WTC11 (cell line): ENCODE measurements at regions not wholly inside any gene's neighbourhood (a gene's known extent, or its start where the extent isn't known, plus 50 kb on each side); places are given as distances from the start of the nearest gene placed in this dataset.

Source experiments
- ATAC-seq: fragments of 200-7000 bp; cut with Tn5 transposase; 2 replicates; pipeline ENCODE4 v1.10.0; 2021; ENCODE audit warnings: mild to moderate bottlenecking, moderate library complexity
- CTCF ChIA-PET: fragments of 300-600 bp; sonication (Branson Sonifier 250); formaldehyde crosslinking; loops from one replicate; lab custom pipeline; 2021; ENCODE audit warnings: antibody characterized with exemption; lab: Charles Lee
- POLR2A ChIA-PET: fragments of 350-600 bp; sonication (Branson Sonifier 250); formaldehyde crosslinking; loops from one replicate; lab custom pipeline; 2021; ENCODE audit warnings: antibody characterized with exemption; lab: Charles Lee
- DNase-seq: peaks from one replicate; pipeline ENCODE4 v3.0.0; 2021; ENCODE audit warnings: low spot score
- H3K27ac Mint-ChIP-seq: 2 replicates; pipeline ENCODE4 v1.8.0; 2021; ENCODE audit warnings: mixed read lengths
- H3K27me3 Mint-ChIP-seq: 2 replicates; pipeline ENCODE4 v1.8.0; 2021; ENCODE audit warnings: low read depth, mild to moderate bottlenecking, moderate library complexity, mixed read lengths
- H3K36me3 Mint-ChIP-seq: 2 replicates; pipeline ENCODE4 v1.8.0; 2021; ENCODE audit warnings: mixed read lengths
- H3K4me1 Mint-ChIP-seq: 2 replicates; pipeline ENCODE4 v1.8.0; 2022; ENCODE audit warnings: mixed read lengths
- H3K4me3 Mint-ChIP-seq: 2 replicates; pipeline ENCODE4 v1.8.0; 2021; ENCODE audit warnings: mild to moderate bottlenecking, moderate library complexity, mixed read lengths
- H3K9me3 Mint-ChIP-seq: 2 replicates; pipeline ENCODE4 v1.8.0; 2021; ENCODE audit warnings: mixed read lengths
- AR ChIP-seq: fragments of 250-450 bp; sonication (Bioruptor Pico); IDR thresholded peaks from 2 replicates; pipeline ENCODE4 v1.9.0; 2021; ENCODE audit warnings: mild to moderate bottlenecking
- CREM ChIP-seq: sonication (generic); formaldehyde crosslinking; IDR thresholded peaks from 2 replicates; pipeline ENCODE4 v1.8.1; 2022; ENCODE audit warnings: mild to moderate bottlenecking, missing genetic modification reagents, moderate library complexity
- E2F4 ChIP-seq: sonication (generic); formaldehyde crosslinking; IDR thresholded peaks from 2 replicates; pipeline ENCODE4 v1.8.1; 2022; ENCODE audit warnings: low read depth, mild to moderate bottlenecking, moderate library complexity, missing genetic modification reagents, borderline replicate concordance
- ELF4 ChIP-seq: sonication (generic); formaldehyde crosslinking; IDR thresholded peaks from 2 replicates; pipeline ENCODE4 v1.8.1; 2022; ENCODE audit warnings: low read depth, mild to moderate bottlenecking, moderate library complexity, missing genetic modification reagents
- ERG ChIP-seq: fragments of 250-450 bp; sonication (Bioruptor Pico); IDR thresholded peaks from 2 replicates; pipeline ENCODE4 v1.8.0; 2021; ENCODE audit warnings: mild to moderate bottlenecking
- ETV6 ChIP-seq: sonication (generic); formaldehyde crosslinking; IDR thresholded peaks from 2 replicates; pipeline ENCODE4 v1.8.1; 2022; ENCODE audit warnings: mild to moderate bottlenecking, missing genetic modification reagents
- FOXP1 ChIP-seq: sonication (generic); formaldehyde crosslinking; IDR thresholded peaks from 2 replicates; pipeline ENCODE4 v1.8.0; 2022; ENCODE audit warnings: missing genetic modification reagents, mild to moderate bottlenecking, moderate library complexity, borderline replicate concordance
- GABPB1 ChIP-seq: sonication (generic); formaldehyde crosslinking; IDR thresholded peaks from 2 replicates; pipeline ENCODE4 v1.8.1; 2023; ENCODE audit warnings: mild to moderate bottlenecking, missing genetic modification reagents
- KAT7 ChIP-seq: sonication (generic); formaldehyde crosslinking; IDR thresholded peaks from 2 replicates; pipeline ENCODE4 v1.8.1; 2023; ENCODE audit warnings: missing genetic modification reagents, mild to moderate bottlenecking, borderline replicate concordance
- NFE2L1 ChIP-seq: sonication (generic); formaldehyde crosslinking; IDR thresholded peaks from 2 replicates; pipeline ENCODE4 v1.8.1; 2023; ENCODE audit warnings: missing genetic modification reagents
- NR2C2 ChIP-seq: sonication (generic); formaldehyde crosslinking; IDR thresholded peaks from 2 replicates; pipeline ENCODE4 v1.8.0; 2022; ENCODE audit warnings: mild to moderate bottlenecking, missing genetic modification reagents
- OVOL2 ChIP-seq: fragments of 250-450 bp; sonication (Bioruptor Pico); IDR thresholded peaks from 2 replicates; pipeline ENCODE4 v1.9.0; 2021; ENCODE audit warnings: mild to moderate bottlenecking, borderline replicate concordance
- SOX15 ChIP-seq: fragments of 250-450 bp; sonication (Bioruptor Pico); IDR thresholded peaks from 2 replicates; pipeline ENCODE4 v1.9.0; 2021; ENCODE audit warnings: mild to moderate bottlenecking
- SP1 ChIP-seq: sonication (generic); formaldehyde crosslinking; conservative IDR thresholded peaks from 2 replicates; pipeline ENCODE4 v1.8.1; 2022; ENCODE audit warnings: missing genetic modification reagents
- TCF7 ChIP-seq: sonication (generic); formaldehyde crosslinking; IDR thresholded peaks from 2 replicates; pipeline ENCODE4 v1.8.0; 2022; ENCODE audit warnings: mild to moderate bottlenecking, low read depth, missing genetic modification reagents, moderate library complexity
- TEAD1 ChIP-seq: sonication (generic); formaldehyde crosslinking; IDR thresholded peaks from 2 replicates; pipeline ENCODE4 v1.8.0; 2022; ENCODE audit warnings: mild to moderate bottlenecking, missing genetic modification reagents
- ZNF138 ChIP-seq: sonication (generic); formaldehyde crosslinking; conservative IDR thresholded peaks from 2 replicates; pipeline ENCODE4 v1.8.1; 2022; ENCODE audit warnings: mild to moderate bottlenecking, moderate library complexity, missing genetic modification reagents
- ZNF317 ChIP-seq: sonication (generic); formaldehyde crosslinking; IDR thresholded peaks from 2 replicates; pipeline ENCODE4 v1.8.1; 2023; ENCODE audit warnings: low read depth, mild to moderate bottlenecking, moderate library complexity, missing genetic modification reagents, borderline replicate concordance
- ZNF396 ChIP-seq: fragments of 250-450 bp; sonication (Bioruptor Pico); IDR thresholded peaks from 2 replicates; pipeline ENCODE4 v1.8.0; 2021; ENCODE audit warnings: mild to moderate bottlenecking, moderate library complexity, borderline replicate concordance
- ZNF532 ChIP-seq: fragments of 250-450 bp; sonication (Bioruptor Pico); IDR thresholded peaks from 2 replicates; pipeline ENCODE4 v1.9.0; 2021; ENCODE audit warnings: mild to moderate bottlenecking, borderline replicate concordance
- ZNF671 ChIP-seq: fragments of 250-450 bp; sonication (Bioruptor Pico); IDR thresholded peaks from 2 replicates; pipeline ENCODE4 v1.8.0; 2021; ENCODE audit warnings: mild to moderate bottlenecking
- TF ChIP-seq, protein P1 (sequence below): sonication (generic); formaldehyde crosslinking; IDR thresholded peaks from 2 replicates; pipeline ENCODE4 v1.8.1; 2023; ENCODE audit warnings: mild to moderate bottlenecking, missing genetic modification reagents, moderate library complexity
- TF ChIP-seq, protein P2 (sequence below): sonication (generic); formaldehyde crosslinking; IDR thresholded peaks from 2 replicates; pipeline ENCODE4 v1.8.1; 2022; ENCODE audit warnings: missing genetic modification reagents, borderline replicate concordance

DNA sequence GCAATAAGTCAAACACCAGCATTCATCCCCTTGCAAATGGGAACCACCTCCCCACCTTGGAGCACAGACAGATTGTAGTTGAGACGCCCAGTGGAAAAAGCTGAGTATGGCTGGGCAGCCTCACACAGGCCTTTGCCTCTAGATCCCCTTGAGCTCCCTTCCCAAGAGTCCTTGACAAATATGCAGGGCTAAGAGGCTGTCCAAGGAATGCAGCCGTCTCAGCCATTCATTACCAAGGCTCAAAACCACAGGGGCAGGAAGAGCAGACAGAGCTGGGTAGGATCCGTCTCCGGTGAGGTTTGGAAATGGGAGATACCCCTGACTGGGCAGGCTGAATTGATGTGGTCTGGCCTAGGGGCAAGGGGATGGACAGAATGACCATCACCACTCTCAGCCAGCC lies 557.1 kb downstream of the TNS1 start:
- H3K27ac Mint-ChIP-seq, result no peak overlapping the region
- POLR2A ChIA-PET, result interaction anchor here (0.6 kb wide), 1 partner anchor 941 kb away, joined by 3 read pairs; no protein-coding TSS in a partner anchor

DNA sequence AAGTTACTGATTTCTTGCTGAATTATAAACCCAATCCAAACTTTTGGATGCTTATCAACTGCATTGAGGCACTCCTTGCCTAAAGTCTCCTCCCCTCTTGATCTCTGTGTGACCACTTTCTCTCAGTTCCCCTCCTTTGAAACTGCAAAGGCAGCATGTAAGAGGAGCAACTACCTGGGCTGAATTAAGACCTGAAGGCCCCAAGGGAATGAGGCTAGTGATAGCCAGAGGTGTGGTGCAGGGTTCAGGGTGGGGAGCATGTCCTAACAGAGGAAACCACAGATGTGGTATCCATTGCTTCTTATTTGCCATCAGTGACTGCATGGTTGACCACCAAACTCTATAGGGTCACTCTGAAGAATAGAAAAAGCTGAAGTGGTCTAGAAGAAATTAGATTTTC lies 557.9 kb downstream of the TNS1 start:
- Mint-ChIP-seq H3K27me3 (no peaks in the 10 kb centered on the region; the same call in 1 of the 2 replicates), H3K36me3 (no peaks in the 10 kb centered on the region), H3K9me3 (peaks cover 12% of the 10 kb centered on the region), H3K27ac (no peak overlapping the region), H3K4me3 (no peak overlapping the region), H3K4me1 (0 out of 2 replicates have a peak, but pooled peaks cover 2% of the 10 kb centered on the region)
- ATAC-seq, result no peak
- ChIA-PET POLR2A (no interaction called here), CTCF (interaction anchor here (1.1 kb wide), 1 partner anchor 23 kb away, joined by 3 read pairs; no protein-coding TSS in a partner anchor)
- DNase-seq, result no peak
- TF ChIP-seq ZNF532 (CRISPR knock-in tag) (no peak), ETV6 (no peak), SP1 (CRISPR knock-in tag) (no peak), ELF4 (no peak)

More for the DNA sequence above, 557.1 kb downstream of the TNS1 start:
- Mint-ChIP-seq H3K4me1 (0 out of 2 replicates have a peak, but pooled peaks cover 2% of the 10 kb centered on the region), H3K27me3 (no peaks in the 10 kb centered on the region; the same call in 1 of the 2 replicates), H3K4me3 (no peak overlapping the region), H3K9me3 (peaks cover 12% of the 10 kb centered on the region), H3K36me3 (no peaks in the 10 kb centered on the region)
- ATAC-seq (peak; percentile 39), DNase-seq (no peak)
- TF ChIP-seq ZNF671 (no peak), GABPB1 (CRISPR knock-in tag) (no peak), CREM (CRISPR knock-in tag) (no peak), OVOL2 (no peak), TEAD1 (CRISPR knock-in tag) (no peak), NFE2L1 (no peak), NR2C2 (no peak), KAT7 (CRISPR knock-in tag) (no peak), TCF7 (CRISPR knock-in tag) (no peak), E2F4 (CRISPR knock-in tag) (no peak), ZNF396 (CRISPR knock-in tag) (no peak), ZNF317 (CRISPR knock-in tag) (no peak), ERG (no peak), ZNF138 (CRISPR knock-in tag) (no peak), AR (no peak), FOXP1 (CRISPR knock-in tag) (no peak), SOX15 (CRISPR knock-in tag) (no peak)
- TF ChIP-seq, protein P1, sequence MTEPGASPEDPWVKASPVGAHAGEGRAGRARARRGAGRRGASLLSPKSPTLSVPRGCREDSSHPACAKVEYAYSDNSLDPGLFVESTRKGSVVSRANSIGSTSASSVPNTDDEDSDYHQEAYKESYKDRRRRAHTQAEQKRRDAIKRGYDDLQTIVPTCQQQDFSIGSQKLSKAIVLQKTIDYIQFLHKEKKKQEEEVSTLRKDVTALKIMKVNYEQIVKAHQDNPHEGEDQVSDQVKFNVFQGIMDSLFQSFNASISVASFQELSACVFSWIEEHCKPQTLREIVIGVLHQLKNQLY (CRISPR knock-in tag), result no peak
- TF ChIP-seq, protein P2, sequence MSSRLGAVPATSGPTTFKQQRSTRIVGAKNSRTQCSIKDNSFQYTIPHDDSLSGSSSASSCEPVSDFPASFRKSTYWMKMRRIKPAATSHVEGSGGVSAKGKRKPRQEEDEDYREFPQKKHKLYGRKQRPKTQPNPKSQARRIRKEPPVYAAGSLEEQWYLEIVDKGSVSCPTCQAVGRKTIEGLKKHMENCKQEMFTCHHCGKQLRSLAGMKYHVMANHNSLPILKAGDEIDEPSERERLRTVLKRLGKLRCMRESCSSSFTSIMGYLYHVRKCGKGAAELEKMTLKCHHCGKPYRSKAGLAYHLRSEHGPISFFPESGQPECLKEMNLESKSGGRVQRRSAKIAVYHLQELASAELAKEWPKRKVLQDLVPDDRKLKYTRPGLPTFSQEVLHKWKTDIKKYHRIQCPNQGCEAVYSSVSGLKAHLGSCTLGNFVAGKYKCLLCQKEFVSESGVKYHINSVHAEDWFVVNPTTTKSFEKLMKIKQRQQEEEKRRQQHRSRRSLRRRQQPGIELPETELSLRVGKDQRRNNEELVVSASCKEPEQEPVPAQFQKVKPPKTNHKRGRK (CRISPR knock-in tag), result no peak
- CTCF ChIA-PET, result interaction anchor here (1.1 kb wide), 1 partner anchor 23 kb away, joined by 3 read pairs; no protein-coding TSS in a partner anchor
